Esophagus mucosa (tissue), 1 donor: ENCODE measurements at regions not wholly inside any gene's neighbourhood (a gene's known extent, or its start where the extent isn't known, plus 50 kb on each side); places are given as distances from the start of the nearest gene placed in this dataset.
"Not testable (repeated sequence)": the region's sequence is repeated elsewhere in the genome, so short reads cannot be mapped to it uniquely, and the experiment has no call there.

Experiments used
- ATAC-seq: fragments of 200-7000 bp; cut with Tn5 transposase; one replicate; pipeline ENCODE4 v1.9.1; 2020
- donor health status: DM: yes; HTN: yes; CAD: no.

- ATAC-seq, result no peak
Measured at GRCh38 chr20:40634891-40635290, 54.1 kb downstream of the MAFB start.

- ATAC-seq, result no peak
Measured at GRCh38 chr20:40633123-40633850, 55.7 kb downstream of the MAFB start.

- ATAC-seq, result peak; percentile 80
Measured at GRCh38 chr20:40632346-40632976, 56.6 kb downstream of the MAFB start.

GRCh38 chr20:40631119-40631631 lies 57.9 kb downstream of the MAFB start:
- ATAC-seq, result peak; percentile 84

- no peak for ATAC-seq
Measured at GRCh38 chr20:40630713-40631112, 58.3 kb downstream of the MAFB start.

GRCh38 chr20:40630099-40630498 lies 58.9 kb downstream of the MAFB start:
- no peak for ATAC-seq

- no peak for ATAC-seq
Measured at GRCh38 chr20:40628877-40629276, 60.2 kb downstream of the MAFB start.

GRCh38 chr20:40619053-40619452 lies 70.0 kb downstream of the MAFB start:
- ATAC-seq, result not testable (repeated sequence)

GRCh38 chr20:40617594-40617993 lies 71.4 kb downstream of the MAFB start:
- no peak for ATAC-seq

GRCh38 chr20:40612837-40613236 lies 76.2 kb downstream of the MAFB start:
- no peak for ATAC-seq

GRCh38 chr20:40612247-40612646 lies 76.8 kb downstream of the MAFB start:
- ATAC-seq, result no peak

GRCh38 chr20:40610730-40611129 lies 78.3 kb downstream of the MAFB start:
- ATAC-seq, result no peak

GRCh38 chr20:40607927-40608326 lies 81.1 kb downstream of the MAFB start:
- ATAC-seq, result no peak

- ATAC-seq, result no peak
Measured at GRCh38 chr20:40606660-40607059, 82.4 kb downstream of the MAFB start.

GRCh38 chr20:40606237-40606636 lies 82.8 kb downstream of the MAFB start:
- peak; percentile 26 for ATAC-seq

- ATAC-seq, result no peak
Measured at GRCh38 chr20:40604416-40604815, 84.6 kb downstream of the MAFB start.

GRCh38 chr20:40603057-40603651 lies 85.9 kb downstream of the MAFB start:
- no peak for ATAC-seq

- ATAC-seq, result no peak
Measured at GRCh38 chr20:40602381-40602780, 86.7 kb downstream of the MAFB start.

GRCh38 chr20:40600441-40601219 lies 88.4 kb downstream of the MAFB start:
- peak; percentile 93 for ATAC-seq

GRCh38 chr20:40599987-40600386 lies 89.0 kb downstream of the MAFB start:
- no peak for ATAC-seq

GRCh38 chr20:40592941-40593340 lies 96.1 kb downstream of the MAFB start:
- peak; percentile 61 for ATAC-seq

- peak; percentile 53 for ATAC-seq
Measured at GRCh38 chr20:40591536-40591935, 97.5 kb downstream of the MAFB start.

- ATAC-seq, result peak; percentile 81
Measured at GRCh38 chr20:40591119-40591518, 97.9 kb downstream of the MAFB start.
